GM12878 (cell line): ENCODE measurements at regions not wholly inside any gene's neighbourhood (a gene's known extent, or its start where the extent isn't known, plus 50 kb on each side); places are given as distances from the start of the nearest gene placed in this dataset.

Experiments used
- ATAC-seq: fragments of 200-7000 bp; cut with Tn5 transposase; 3 replicates; pipeline ENCODE4 v1.9.1; 2020; ENCODE audit warnings: mild to moderate bottlenecking, moderate library complexity
- BruUV-seq: library from RNA; stranded (reverse); fragments of 400-500 nt; replicated peaks from 2 replicates; lab custom pipeline; 2021; lab: Mats Ljungman, UMichigan
- CTCF ChIA-PET: fragments of 300-600 bp; sonication (Branson Sonifier 250); formaldehyde crosslinking; extraction: SDS; loops from one replicate; lab custom pipeline; 2021; ENCODE audit warnings: inconsistent platforms; lab: Yijun Ruan, JAX
- POLR2A ChIA-PET: fragments of 350-600 bp; formaldehyde crosslinking; extraction: SDS; loops from one replicate; lab custom pipeline; 2021; ENCODE audit warnings: inconsistent platforms; lab: Charles Lee
- RAD21 ChIA-PET: fragments of 300-600 bp; sonication (Branson Sonifier 250); formaldehyde crosslinking; loops from one replicate; lab custom pipeline; 2023; ENCODE audit warnings: antibody characterized with exemption; ENCODE audit not compliant: unreplicated experiment; lab: Charles Lee
- SMC1A ChIA-PET: fragments of 300-600 bp; sonication (Branson Sonifier 250); formaldehyde crosslinking; loops from one replicate; lab custom pipeline; 2023; ENCODE audit not compliant: unreplicated experiment, uncharacterized antibody; lab: Charles Lee
- DNase-seq: peaks from one replicate; pipeline ENCODE4 v3.0.0-alpha.2; 2011; ENCODE audit warnings: low read depth, low spot score
- FAIRE-seq: peaks from 3 replicates; lab custom pipeline; 2011; peaks lifted over from hg19 to GRCh38; lab: Jason Lieb, UNC
- H2AFZ ChIP-seq: 2 replicates; pipeline ENCODE4 v1.6.0; 2011; ENCODE audit warnings: low read depth, low read length, control low read depth; ENCODE audit not compliant: control insufficient read depth
- H3K27ac ChIP-seq: 2 replicates; pipeline ENCODE4 v1.5.1; 2011; ENCODE audit warnings: control low read depth; ENCODE audit not compliant: control insufficient read depth, insufficient read depth
- H3K27me3 ChIP-seq, 2 experiments: replicated peaks in 1 of 2; 2 replicates each; pipeline versions ENCODE4 v1.6.0 to v1.6.1; 2011; ENCODE audit warnings: low read length in 1 of 2; ENCODE audit not compliant: control insufficient read depth in 2 of 2, insufficient read depth in 2 of 2
- H3K36me3 ChIP-seq, 2 experiments: 2 replicates each; pipeline ENCODE4 v1.5.1; 2011; ENCODE audit warnings: low read length in 1 of 2; ENCODE audit not compliant: control insufficient read depth in 2 of 2, insufficient read depth in 2 of 2
- H3K4me1 ChIP-seq: 2 replicates; pipeline ENCODE4 v1.6.1; 2011; ENCODE audit warnings: mild to moderate bottlenecking, low read length, moderate library complexity, mixed read lengths; ENCODE audit not compliant: control insufficient read depth, insufficient read depth
- H3K4me2 ChIP-seq: 2 replicates; pipeline ENCODE4 v1.6.0; 2011; ENCODE audit warnings: control low read depth; ENCODE audit not compliant: control insufficient read depth, insufficient read depth
- H3K4me3 ChIP-seq: fragments of 200-600 bp; sonication (generic); 2 replicates; pipeline ENCODE4 v1.5.1; 2016
- H3K79me2 ChIP-seq: 2 replicates; pipeline ENCODE4 v1.6.0; 2011; ENCODE audit warnings: low read length; ENCODE audit not compliant: control insufficient read depth, insufficient read depth
- H3K9ac ChIP-seq: 2 replicates; pipeline ENCODE4 v1.8.0; 2011; ENCODE audit warnings: low read length, control low read depth, mixed read lengths; ENCODE audit not compliant: control insufficient read depth, insufficient read depth
- H3K9me3 ChIP-seq: replicated peaks from 3 replicates; pipeline ENCODE4 v1.5.1; 2011; ENCODE audit warnings: mild to moderate bottlenecking, low read length; ENCODE audit not compliant: control insufficient read depth, insufficient read depth
- H4K20me1 ChIP-seq: 2 replicates; pipeline ENCODE4 v1.6.0; 2011; ENCODE audit not compliant: control insufficient read depth, insufficient read depth
- EP300 ChIP-seq, 2 experiments: fragments of 150-350 bp in 1 of 2; IDR thresholded peaks; 2 replicates each; pipeline ENCODE4 v1.6.1; 2011 to 2012; ENCODE audit warnings: low read depth in 2 of 2, low read length in 2 of 2, borderline replicate concordance in 1 of 2, improper control_type of control experiment in 1 of 2, inconsistent platforms in 1 of 2; ENCODE audit not compliant: control insufficient read depth in 1 of 2
- HDAC6 ChIP-seq: fragments of 200-600 bp; sonication (generic); IDR thresholded peaks from one replicate; pipeline ENCODE4 v1.8.0; 2017; ENCODE audit warnings: antibody characterized with exemption; ENCODE audit not compliant: unreplicated experiment
- JUND ChIP-seq: IDR thresholded peaks from 2 replicates; pipeline ENCODE4 v1.6.1; 2012; ENCODE audit warnings: low read depth, mild to moderate bottlenecking, low read length, improper control_type of control experiment, moderate library complexity
- NFIC ChIP-seq: IDR thresholded peaks from 2 replicates; pipeline ENCODE4 v1.6.1; 2012; ENCODE audit warnings: low read depth, mild to moderate bottlenecking, inconsistent platforms, low read length, moderate library complexity
- NFXL1 ChIP-seq: fragments of 450-650 bp; IDR thresholded peaks from 2 replicates; pipeline ENCODE4 v1.6.1; 2017; ENCODE audit warnings: antibody characterized with exemption, mild to moderate bottlenecking, borderline replicate concordance
- TBL1XR1 ChIP-seq: IDR thresholded peaks from 2 replicates; pipeline ENCODE4 v1.6.1; 2012; ENCODE audit warnings: low read depth, low read length, improper control_type of control experiment
- ZZZ3 ChIP-seq: IDR thresholded peaks from 2 replicates; pipeline ENCODE4 v1.6.1; 2011; ENCODE audit warnings: low read depth; ENCODE audit not compliant: control insufficient read depth, insufficient read length
- WGBS: methylation state at CpG from one replicate; pipeline ENCODE4 v1.1.6; 2016; ENCODE audit warnings: low lambda C conversion rate; ENCODE audit not compliant: insufficient replicate concordance, insufficient coverage; ENCODE audit errors: missing lambda C conversion rate; 5-methylcytosine and 5-hydroxymethylcytosine counted together
- in situ Hi-C: fragments of 300-500 bp; cut with MboI; formaldehyde crosslinking; loops from 9 replicates; pipeline ENCODE4 v1.14.3; 2018; ENCODE audit warnings: mixed read lengths
- intact Hi-C: fragments of 100-400 bp; cut with micrococcal nuclease; formaldehyde crosslinking; loops from one replicate; pipeline ENCODE4 v1.14.2; 2022; ENCODE audit not compliant: unreplicated experiment
- TF ChIP-seq, protein P1 (sequence below): fragments of 450-650 bp; IDR thresholded peaks from 2 replicates; pipeline ENCODE4 v1.6.1; 2016; ENCODE audit warnings: mild to moderate bottlenecking
- TF ChIP-seq, protein P2 (sequence below): fragments of 450-650 bp; IDR thresholded peaks from 2 replicates; pipeline ENCODE4 v1.6.1; 2017; ENCODE audit warnings: low read depth, mild to moderate bottlenecking, moderate library complexity
- TF ChIP-seq, protein P3 (sequence below): fragments of 450-650 bp; IDR thresholded peaks from 2 replicates; pipeline ENCODE4 v1.6.1; 2018; ENCODE audit warnings: borderline replicate concordance, mild to moderate bottlenecking; ENCODE audit not compliant: partially characterized antibody

DNA sequence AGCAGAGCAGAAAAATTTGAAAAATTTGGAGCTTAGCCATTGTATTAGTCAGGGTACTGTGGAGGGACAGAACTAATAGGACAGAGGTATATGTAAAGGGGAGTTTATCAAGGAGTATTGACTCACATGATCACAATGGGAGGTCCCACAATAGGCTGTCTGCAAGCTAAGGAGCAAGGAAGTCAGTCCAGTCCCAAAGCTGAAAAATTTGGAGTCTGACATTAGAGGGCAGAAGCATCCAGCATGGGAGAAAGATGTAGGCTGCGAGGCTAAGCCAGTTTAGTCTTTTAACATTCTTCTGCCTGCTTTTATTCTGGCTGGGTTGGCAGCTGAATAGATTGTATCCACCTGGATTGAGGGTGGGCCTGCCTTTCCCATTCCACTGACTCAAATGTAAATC is 82.0 kb downstream of the SMPDL3A start:
- POLR2A ChIA-PET = no interaction called here
- intact Hi-C loops = no loop called here
- WGBS = 0% methylated on average over 1 of the region's 1 CpG
- RAD21 ChIA-PET = interaction anchor here (0.7 to 4.8 kb wide), 18 partner anchors 32 to 844 kb away, joined by 3 to 91 read pairs (median 4); no protein-coding TSS in a partner anchor
- H2AFZ ChIP-seq = no peak overlapping the region
- BruUV-seq = no TSS peak
- ATAC-seq (no peak), FAIRE-seq (no peak), DNase-seq (no peak)
- no peak overlapping the region for H3K4me3 ChIP-seq
- no peaks in the 10 kb centered on the region for H3K9me3 ChIP-seq
- H3K27ac ChIP-seq = no peak overlapping the region
- no peaks in the 10 kb centered on the region for H3K27me3 ChIP-seq
- TF ChIP-seq, protein P1, sequence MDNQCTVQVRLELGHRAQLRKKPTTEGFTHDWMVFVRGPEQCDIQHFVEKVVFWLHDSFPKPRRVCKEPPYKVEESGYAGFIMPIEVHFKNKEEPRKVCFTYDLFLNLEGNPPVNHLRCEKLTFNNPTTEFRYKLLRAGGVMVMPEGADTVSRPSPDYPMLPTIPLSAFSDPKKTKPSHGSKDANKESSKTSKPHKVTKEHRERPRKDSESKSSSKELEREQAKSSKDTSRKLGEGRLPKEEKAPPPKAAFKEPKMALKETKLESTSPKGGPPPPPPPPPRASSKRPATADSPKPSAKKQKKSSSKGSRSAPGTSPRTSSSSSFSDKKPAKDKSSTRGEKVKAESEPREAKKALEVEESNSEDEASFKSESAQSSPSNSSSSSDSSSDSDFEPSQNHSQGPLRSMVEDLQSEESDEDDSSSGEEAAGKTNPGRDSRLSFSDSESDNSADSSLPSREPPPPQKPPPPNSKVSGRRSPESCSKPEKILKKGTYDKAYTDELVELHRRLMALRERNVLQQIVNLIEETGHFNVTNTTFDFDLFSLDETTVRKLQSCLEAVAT = no peak
- TF ChIP-seq JUND = no peak
- TF ChIP-seq NFIC = no peak
- TF ChIP-seq TBL1XR1 = no peak
- SMC1A ChIA-PET = interaction anchor here (0.9 to 9.3 kb wide), 23 partner anchors 10 to 844 kb away, joined by 3 to 89 read pairs (median 5); no protein-coding TSS in a partner anchor
- H3K9ac ChIP-seq = no peak overlapping the region
- H4K20me1 ChIP-seq = no peaks in the 10 kb centered on the region
- H3K36me3 ChIP-seq = no peaks in the 10 kb centered on the region
- H3K4me1 ChIP-seq = no peaks in the 10 kb centered on the region
- no peaks in the 10 kb centered on the region for H3K79me2 ChIP-seq
- H3K4me2 ChIP-seq = no peak overlapping the region
- in situ Hi-C loops = no loop called here
- CTCF ChIA-PET = interaction anchor here (0.8 to 6.6 kb wide), 22 partner anchors 11 to 845 kb away, joined by 3 to 175 read pairs (median 9); no protein-coding TSS in a partner anchor

DNA sequence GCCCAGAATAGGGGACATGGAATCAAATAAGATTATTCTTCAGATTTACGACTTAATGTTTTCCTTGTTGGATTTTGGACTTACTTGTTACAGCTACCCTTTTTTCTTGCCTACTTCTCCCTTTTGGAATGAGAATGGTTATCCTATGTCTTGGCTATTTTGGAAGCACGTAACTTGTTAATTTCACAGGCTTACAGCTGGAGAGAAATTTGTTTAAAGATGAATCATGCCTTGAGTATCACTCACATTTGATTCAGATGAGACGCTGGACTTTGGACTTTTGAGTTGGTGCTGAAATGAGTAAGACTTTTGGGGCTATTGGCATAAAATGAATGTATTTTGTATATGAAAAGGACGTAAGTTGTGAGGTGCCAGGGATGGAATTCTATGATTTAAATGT is 83.3 kb downstream of the SMPDL3A start:
- Histone ChIP-seq H2AFZ (no peak overlapping the region), H3K79me2 (no peaks in the 10 kb centered on the region), H3K27ac (no peak overlapping the region), H3K9ac (no peak overlapping the region), H3K4me1 (no peaks in the 10 kb centered on the region), H3K27me3 (no peaks in the 10 kb centered on the region), H3K4me2 (no peak overlapping the region), H4K20me1 (no peaks in the 10 kb centered on the region), H3K9me3 (no peaks in the 10 kb centered on the region), H3K4me3 (no peak overlapping the region), H3K36me3 (no peaks in the 10 kb centered on the region)
- BruUV-seq = no TSS peak
- ATAC-seq (peak; percentile 74), DNase-seq (peak; percentile 16), FAIRE-seq (no peak)
- intact Hi-C loops = no loop called here
- RAD21 ChIA-PET = interaction anchor here (0.9 to 4.8 kb wide), 9 partner anchors 55 to 446 kb away, joined by 3 to 91 read pairs (median 4); no protein-coding TSS in a partner anchor
- POLR2A ChIA-PET = interaction anchor here (0.9 kb wide), 2 partner anchors 9 to 47 kb away, joined by 3 to 5 read pairs; no protein-coding TSS in a partner anchor
- SMC1A ChIA-PET = interaction anchor here (0.7 to 9.3 kb wide), 22 partner anchors 9 to 843 kb away, joined by 3 to 89 read pairs (median 4); no protein-coding TSS in a partner anchor
- CTCF ChIA-PET = interaction anchor here (0.7 to 6.6 kb wide), 21 partner anchors 9 to 843 kb away, joined by 3 to 175 read pairs (median 6); no protein-coding TSS in a partner anchor
- 1% methylated on average over 4 of the region's 4 CpGs for WGBS
- in situ Hi-C loops = no loop called here
- TF ChIP-seq NFXL1 = no peak
- 0 out of 4 replicates have a peak, but pooled peaks of 1 of the 2 experiments have one; percentile 36 for TF ChIP-seq EP300 (IDR thresholded peaks at IDR 0.05; ENCODE audit: borderline replicate concordance in 1 of 2, control insufficient read depth in 1 of 2, low read depth in 2 of 2, low read length in 2 of 2)
- TF ChIP-seq HDAC6 = no peak
- TF ChIP-seq, protein P2, sequence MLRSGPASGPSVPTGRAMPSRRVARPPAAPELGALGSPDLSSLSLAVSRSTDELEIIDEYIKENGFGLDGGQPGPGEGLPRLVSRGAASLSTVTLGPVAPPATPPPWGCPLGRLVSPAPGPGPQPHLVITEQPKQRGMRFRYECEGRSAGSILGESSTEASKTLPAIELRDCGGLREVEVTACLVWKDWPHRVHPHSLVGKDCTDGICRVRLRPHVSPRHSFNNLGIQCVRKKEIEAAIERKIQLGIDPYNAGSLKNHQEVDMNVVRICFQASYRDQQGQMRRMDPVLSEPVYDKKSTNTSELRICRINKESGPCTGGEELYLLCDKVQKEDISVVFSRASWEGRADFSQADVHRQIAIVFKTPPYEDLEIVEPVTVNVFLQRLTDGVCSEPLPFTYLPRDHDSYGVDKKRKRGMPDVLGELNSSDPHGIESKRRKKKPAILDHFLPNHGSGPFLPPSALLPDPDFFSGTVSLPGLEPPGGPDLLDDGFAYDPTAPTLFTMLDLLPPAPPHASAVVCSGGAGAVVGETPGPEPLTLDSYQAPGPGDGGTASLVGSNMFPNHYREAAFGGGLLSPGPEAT = peak; percentile 30; the same call in 1 of the 2 replicates
- no peak for TF ChIP-seq ZZZ3
- TF ChIP-seq, protein P3, sequence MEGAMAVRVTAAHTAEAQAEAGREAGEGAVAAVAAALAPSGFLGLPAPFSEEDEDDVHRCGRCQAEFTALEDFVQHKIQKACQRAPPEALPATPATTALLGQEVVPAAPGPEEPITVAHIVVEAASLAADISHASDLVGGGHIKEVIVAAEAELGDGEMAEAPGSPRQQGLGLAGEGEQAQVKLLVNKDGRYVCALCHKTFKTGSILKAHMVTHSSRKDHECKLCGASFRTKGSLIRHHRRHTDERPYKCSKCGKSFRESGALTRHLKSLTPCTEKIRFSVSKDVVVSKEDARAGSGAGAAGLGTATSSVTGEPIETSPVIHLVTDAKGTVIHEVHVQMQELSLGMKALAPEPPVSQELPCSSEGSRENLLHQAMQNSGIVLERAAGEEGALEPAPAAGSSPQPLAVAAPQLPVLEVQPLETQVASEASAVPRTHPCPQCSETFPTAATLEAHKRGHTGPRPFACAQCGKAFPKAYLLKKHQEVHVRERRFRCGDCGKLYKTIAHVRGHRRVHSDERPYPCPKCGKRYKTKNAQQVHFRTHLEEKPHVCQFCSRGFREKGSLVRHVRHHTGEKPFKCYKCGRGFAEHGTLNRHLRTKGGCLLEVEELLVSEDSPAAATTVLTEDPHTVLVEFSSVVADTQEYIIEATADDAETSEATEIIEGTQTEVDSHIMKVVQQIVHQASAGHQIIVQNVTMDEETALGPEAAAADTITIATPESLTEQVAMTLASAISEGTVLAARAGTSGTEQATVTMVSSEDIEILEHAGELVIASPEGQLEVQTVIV = no peak
